ENCODE measurements at regions not wholly inside any gene's neighbourhood (a gene's known extent, or its start where the extent isn't known, plus 50 kb on each side); places are given as distances from the start of the nearest gene placed in this dataset.

GRCh38 chr1:87560601-87561360, 232.1 kb downstream of the LMO4 start:
- Histone ChIP-seq H3K9me3 (no peaks in the 10 kb centered on the region), H3K4me3 (no peak overlapping the region), H3K27ac (no peak overlapping the region), H3K36me3 (no peaks in the 10 kb centered on the region), H3K4me1 (no peaks in the 10 kb centered on the region), H3K27me3 (ENCODE audit: low read depth) (no peaks in the 10 kb centered on the region)
- TF ChIP-seq, protein P1, sequence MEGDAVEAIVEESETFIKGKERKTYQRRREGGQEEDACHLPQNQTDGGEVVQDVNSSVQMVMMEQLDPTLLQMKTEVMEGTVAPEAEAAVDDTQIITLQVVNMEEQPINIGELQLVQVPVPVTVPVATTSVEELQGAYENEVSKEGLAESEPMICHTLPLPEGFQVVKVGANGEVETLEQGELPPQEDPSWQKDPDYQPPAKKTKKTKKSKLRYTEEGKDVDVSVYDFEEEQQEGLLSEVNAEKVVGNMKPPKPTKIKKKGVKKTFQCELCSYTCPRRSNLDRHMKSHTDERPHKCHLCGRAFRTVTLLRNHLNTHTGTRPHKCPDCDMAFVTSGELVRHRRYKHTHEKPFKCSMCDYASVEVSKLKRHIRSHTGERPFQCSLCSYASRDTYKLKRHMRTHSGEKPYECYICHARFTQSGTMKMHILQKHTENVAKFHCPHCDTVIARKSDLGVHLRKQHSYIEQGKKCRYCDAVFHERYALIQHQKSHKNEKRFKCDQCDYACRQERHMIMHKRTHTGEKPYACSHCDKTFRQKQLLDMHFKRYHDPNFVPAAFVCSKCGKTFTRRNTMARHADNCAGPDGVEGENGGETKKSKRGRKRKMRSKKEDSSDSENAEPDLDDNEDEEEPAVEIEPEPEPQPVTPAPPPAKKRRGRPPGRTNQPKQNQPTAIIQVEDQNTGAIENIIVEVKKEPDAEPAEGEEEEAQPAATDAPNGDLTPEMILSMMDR (IDR thresholded peaks at IDR 0.05) = no peak
- intact Hi-C loops (cut with DNase I) = no loop called here
- no peak for DNase-seq
- ATAC-seq = no peak

GRCh38 chr1:87563211-87563610, 234.5 kb downstream of the LMO4 start:
- H3K27ac ChIP-seq = no peak overlapping the region
- intact Hi-C loops (cut with DNase I) = no loop called here
- H3K9me3 ChIP-seq = no peaks in the 10 kb centered on the region
- no peak overlapping the region for H3K4me3 ChIP-seq
- TF ChIP-seq, protein P1 (IDR thresholded peaks at IDR 0.05) = no peak
- no peaks in the 10 kb centered on the region for H3K27me3 ChIP-seq (ENCODE audit: low read depth)
- DNase-seq = no peak
- H3K36me3 ChIP-seq = no peaks in the 10 kb centered on the region
- no peak for ATAC-seq
- H3K4me1 ChIP-seq = no peaks in the 10 kb centered on the region

GRCh38 chr1:87565861-87566260, 237.2 kb downstream of the LMO4 start:
- H3K27ac ChIP-seq = no peak overlapping the region
- no peak overlapping the region for H3K4me3 ChIP-seq
- H3K27me3 ChIP-seq (ENCODE audit: low read depth) = no peaks in the 10 kb centered on the region
- DNase-seq = no peak
- no peak for ATAC-seq
- TF ChIP-seq, protein P1 (IDR thresholded peaks at IDR 0.05) = no peak
- intact Hi-C loops (cut with DNase I) = no loop called here
- no peaks in the 10 kb centered on the region for H3K36me3 ChIP-seq
- H3K9me3 ChIP-seq = no peaks in the 10 kb centered on the region
- no peaks in the 10 kb centered on the region for H3K4me1 ChIP-seq

DNA sequence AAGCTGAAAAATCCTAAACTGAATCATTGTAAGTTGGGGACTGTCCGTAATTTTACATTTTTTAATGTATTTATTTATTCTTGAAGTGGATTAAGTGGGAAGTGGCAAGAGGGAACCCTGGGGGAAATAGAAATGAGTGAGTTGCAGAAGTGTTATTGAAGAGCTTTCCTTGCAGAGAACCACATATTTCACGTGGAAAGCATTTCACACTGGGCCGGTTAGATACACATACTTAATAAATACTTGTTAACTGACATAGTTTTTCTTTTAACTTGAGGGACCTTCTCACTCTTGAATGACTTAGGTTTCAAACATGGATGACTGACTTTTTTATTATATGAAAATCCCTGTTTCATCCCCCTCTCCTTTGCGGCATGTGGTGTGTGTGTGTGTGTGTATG, 239.3 kb downstream of the LMO4 start:
- Histone ChIP-seq H3K27me3 (ENCODE audit: low read depth) (no peaks in the 10 kb centered on the region), H3K4me3 (no peak overlapping the region), H3K4me1 (no peaks in the 10 kb centered on the region), H3K36me3 (no peaks in the 10 kb centered on the region), H3K27ac (no peak overlapping the region), H3K9me3 (no peaks in the 10 kb centered on the region)
- TF ChIP-seq, protein P1 (IDR thresholded peaks at IDR 0.05) = no peak
- no peak for DNase-seq
- ATAC-seq = no peak
- intact Hi-C loops (cut with DNase I) = no loop called here

DNA sequence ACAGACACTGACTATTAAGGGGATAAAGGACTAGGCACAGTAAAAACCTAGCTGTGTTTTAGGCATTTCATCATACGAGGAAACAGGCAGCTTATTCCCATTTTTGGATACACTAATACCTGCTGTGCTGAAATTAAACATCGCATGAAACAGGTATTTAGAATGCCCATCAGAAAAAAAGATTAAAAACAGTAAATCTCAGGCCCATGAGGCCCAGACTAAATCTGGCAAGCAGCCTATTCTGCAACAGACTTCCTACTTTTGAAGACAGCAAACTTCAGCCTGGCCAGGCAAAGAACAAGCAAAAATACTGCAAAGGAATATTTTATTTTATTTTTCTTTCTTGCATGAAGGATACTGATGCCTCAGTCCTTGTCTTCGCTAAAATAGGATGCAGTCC, 240.2 kb downstream of the LMO4 start:
- TF ChIP-seq, protein P1 (IDR thresholded peaks at IDR 0.05) = no peak
- Histone ChIP-seq H3K4me1 (no peaks in the 10 kb centered on the region), H3K4me3 (no peak overlapping the region), H3K36me3 (no peaks in the 10 kb centered on the region), H3K27ac (no peak overlapping the region), H3K27me3 (ENCODE audit: low read depth) (no peaks in the 10 kb centered on the region), H3K9me3 (no peaks in the 10 kb centered on the region)
- no peak for ATAC-seq
- no peak for DNase-seq
- intact Hi-C loops (cut with DNase I) = no loop called here
